Glutamatergic neuron (in vitro differentiated cells): ENCODE measurements at regions not wholly inside any gene's neighbourhood (a gene's known extent, or its start where the extent isn't known, plus 50 kb on each side); places are given as distances from the start of the nearest gene placed in this dataset.

ENCODE experiments used
- DNase-seq: peaks from one replicate; pipeline ENCODE4 v3.0.0; 2022
- H3K27ac Mint-ChIP-seq: one replicate; pipeline ENCODE4 v1.8.0; 2020; ENCODE audit warnings: mild to moderate bottlenecking, mixed read lengths, inconsistent platforms; ENCODE audit not compliant: unreplicated experiment
- H3K27me3 Mint-ChIP-seq: one replicate; pipeline ENCODE4 v1.8.0; 2020; ENCODE audit warnings: mild to moderate bottlenecking, moderate library complexity, mixed read lengths, inconsistent platforms; ENCODE audit not compliant: unreplicated experiment
- H3K36me3 Mint-ChIP-seq: one replicate; pipeline ENCODE4 v1.8.0; 2020; ENCODE audit warnings: mild to moderate bottlenecking, mixed read lengths, inconsistent platforms; ENCODE audit not compliant: unreplicated experiment
- H3K4me1 Mint-ChIP-seq: one replicate; pipeline ENCODE4 v1.8.0; 2020; ENCODE audit warnings: mild to moderate bottlenecking, low read depth, mixed read lengths, inconsistent platforms; ENCODE audit not compliant: unreplicated experiment
- H3K4me3 Mint-ChIP-seq: one replicate; pipeline ENCODE4 v1.8.0; 2020; ENCODE audit warnings: mild to moderate bottlenecking, mixed read lengths, inconsistent platforms; ENCODE audit not compliant: unreplicated experiment
- H3K9me3 Mint-ChIP-seq: one replicate; pipeline ENCODE4 v1.8.0; 2020; ENCODE audit warnings: mild to moderate bottlenecking, moderate library complexity, mixed read lengths, inconsistent platforms; ENCODE audit not compliant: unreplicated experiment
- CTCF ChIP-seq: fragments of 200-600 bp; sonication (generic); IDR thresholded peaks from one replicate; pipeline ENCODE4 v1.5.0; 2021; ENCODE audit not compliant: partially characterized antibody, unreplicated experiment

GRCh38 chr7:9782275-9782674 lies 1191.4 kb upstream of the PHF14 start:
- no peak for TF ChIP-seq CTCF
- Mint-ChIP-seq H3K27ac (no peak overlapping the region), H3K36me3 (no peaks in the 10 kb centered on the region), H3K4me3 (no peak overlapping the region), H3K9me3 (no peaks in the 10 kb centered on the region), H3K27me3 (no peaks in the 10 kb centered on the region), H3K4me1 (no peaks in the 10 kb centered on the region)
- DNase-seq = no peak

- no peaks in the 10 kb centered on the region for H3K27me3 Mint-ChIP-seq
- TF ChIP-seq CTCF = no peak
- H3K4me3 Mint-ChIP-seq = no peak overlapping the region
- no peaks in the 10 kb centered on the region for H3K9me3 Mint-ChIP-seq
- no peaks in the 10 kb centered on the region for H3K36me3 Mint-ChIP-seq
- no peak for DNase-seq
- no peaks in the 10 kb centered on the region for H3K4me1 Mint-ChIP-seq
- no peak overlapping the region for H3K27ac Mint-ChIP-seq
Measured at GRCh38 chr7:9785211-9785610, 1188.5 kb upstream of the PHF14 start.

- Mint-ChIP-seq H3K9me3 (no peaks in the 10 kb centered on the region), H3K36me3 (no peaks in the 10 kb centered on the region)
Measured at GRCh38 chr7:9796241-9796640, 1177.4 kb upstream of the PHF14 start.

GRCh38 chr7:9822458-9823290 lies 1151.0 kb upstream of the PHF14 start:
- Mint-ChIP-seq H3K4me1 (no peaks in the 10 kb centered on the region), H3K4me3 (no peak overlapping the region), H3K27me3 (peaks cover 2% of the 10 kb centered on the region), H3K27ac (no peak overlapping the region), H3K36me3 (no peaks in the 10 kb centered on the region), H3K9me3 (peaks cover 3% of the 10 kb centered on the region)
- DNase-seq = no peak
- TF ChIP-seq CTCF = no peak

More at GRCh38 chr7:9796241-9796640, 1177.4 kb upstream of the PHF14 start:
- peaks cover 10% of the 10 kb centered on the region for H3K4me1 Mint-ChIP-seq
- no peak for DNase-seq
- peak overlapping the region; percentile 20 for H3K27ac Mint-ChIP-seq
- no peak for TF ChIP-seq CTCF
- H3K27me3 Mint-ChIP-seq = no peaks in the 10 kb centered on the region
- no peak overlapping the region for H3K4me3 Mint-ChIP-seq

- no peaks in the 10 kb centered on the region for H3K27me3 Mint-ChIP-seq
- H3K4me3 Mint-ChIP-seq = no peak overlapping the region
- no peaks in the 10 kb centered on the region for H3K4me1 Mint-ChIP-seq
- no peak for DNase-seq
- no peaks in the 10 kb centered on the region for H3K9me3 Mint-ChIP-seq
- no peaks in the 10 kb centered on the region for H3K36me3 Mint-ChIP-seq
- no peak for TF ChIP-seq CTCF
- H3K27ac Mint-ChIP-seq = no peak overlapping the region
Measured at GRCh38 chr7:9835199-9835598, 1138.5 kb upstream of the PHF14 start.
